Endodermal cell (in vitro differentiated cells): ENCODE measurements at regions not wholly inside any gene's neighbourhood (a gene's known extent, or its start where the extent isn't known, plus 50 kb on each side); places are given as distances from the start of the nearest gene placed in this dataset.

Source experiments
- DNase-seq: peaks from one replicate; pipeline ENCODE4 v3.0.0-alpha.2; 2017
- H3K27ac ChIP-seq: 2 replicates; pipeline ENCODE4 v1.5.1; 2013; ENCODE audit warnings: mild to moderate bottlenecking, low read depth, low read length, moderate library complexity
- H3K27me3 ChIP-seq: 2 replicates; pipeline ENCODE4 v1.6.1; 2013; ENCODE audit warnings: mild to moderate bottlenecking, low read length, moderate library complexity; ENCODE audit not compliant: insufficient read depth, control insufficient read depth, poor library complexity, severe bottlenecking
- H3K36me3 ChIP-seq: 2 replicates; pipeline ENCODE4 v1.7.0; 2013; ENCODE audit warnings: mild to moderate bottlenecking, low read length, moderate library complexity; ENCODE audit not compliant: control insufficient read depth, insufficient read depth
- H3K4me1 ChIP-seq: one replicate; pipeline ENCODE4 v1.7.0; 2013; ENCODE audit warnings: low read length; ENCODE audit not compliant: control insufficient read depth, insufficient read depth
- H3K4me3 ChIP-seq: 2 replicates; pipeline ENCODE4 v1.5.1; 2013; ENCODE audit warnings: mild to moderate bottlenecking, low read length, moderate library complexity
- H3K9ac ChIP-seq: 2 replicates; pipeline ENCODE4 v1.6.1; 2013; ENCODE audit warnings: mild to moderate bottlenecking, low read length, moderate library complexity; ENCODE audit not compliant: poor library complexity, severe bottlenecking; ENCODE audit errors: extremely low read depth
- H3K9me3 ChIP-seq: 2 replicates; pipeline ENCODE4 v1.6.1; 2013; ENCODE audit warnings: mild to moderate bottlenecking, low read length, moderate library complexity; ENCODE audit not compliant: control insufficient read depth
- H3K27ac Mint-ChIP-seq: 2 replicates; pipeline ENCODE4 v1.8.0; 2020; ENCODE audit warnings: mixed read lengths
- H3K27me3 Mint-ChIP-seq: 2 replicates; pipeline ENCODE4 v1.8.0; 2021; ENCODE audit warnings: mild to moderate bottlenecking, mixed read lengths; ENCODE audit not compliant: insufficient read depth
- H3K36me3 Mint-ChIP-seq: 2 replicates; pipeline ENCODE4 v1.8.0; 2020; ENCODE audit warnings: low read depth, mixed read lengths
- H3K4me1 Mint-ChIP-seq: 2 replicates; pipeline ENCODE4 v1.8.0; 2020; ENCODE audit warnings: mixed read lengths
- H3K4me3 Mint-ChIP-seq: 2 replicates; pipeline ENCODE4 v1.8.0; 2020; ENCODE audit warnings: mild to moderate bottlenecking, moderate library complexity, mixed read lengths
- H3K9me3 Mint-ChIP-seq: 2 replicates; pipeline ENCODE4 v1.8.0; 2020; ENCODE audit warnings: mild to moderate bottlenecking, mixed read lengths
- WGBS, 2 experiments: methylation state at CpG; one replicate each; pipeline versions ENCODE4 v1.1.5 to v1.1.7; 2013; ENCODE audit warnings: missing lambda C conversion rate in 2 of 2, mixed read lengths in 1 of 2; ENCODE audit not compliant: insufficient coverage in 1 of 2, insufficient read length in 1 of 2; 5-methylcytosine and 5-hydroxymethylcytosine counted together
- TF ChIP-seq, protein P1 (sequence below): fragments of 200-600 bp; sonication (generic); conservative IDR thresholded peaks from 2 replicates; pipeline ENCODE4 v1.5.0; 2021; ENCODE audit warnings: antibody characterized with exemption, mild to moderate bottlenecking

DNA sequence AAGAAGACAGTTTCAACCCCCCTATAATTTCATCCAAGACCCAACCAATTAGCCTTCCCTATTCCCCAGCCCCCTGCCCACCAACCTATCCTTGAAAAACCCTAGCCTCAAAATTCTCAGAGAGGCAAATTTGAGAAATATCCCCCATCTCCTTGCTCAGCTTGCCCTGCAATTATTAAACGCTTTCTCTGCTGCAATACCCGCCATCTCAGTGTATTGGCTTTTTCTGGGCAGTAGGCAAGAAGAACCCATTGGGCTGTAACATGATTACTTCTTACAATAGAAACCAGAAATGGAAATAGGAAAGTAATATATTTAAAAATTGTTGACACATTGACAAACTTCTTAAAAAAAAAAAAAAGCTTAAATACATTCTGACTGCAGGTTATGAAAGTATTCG, 140.6 kb upstream of the CCDC150 start:
- H3K36me3 ChIP-seq, result no peaks in the 10 kb centered on the region
- H3K4me1 ChIP-seq, result no peaks in the 10 kb centered on the region
- H3K36me3 Mint-ChIP-seq, result peaks cover 7% of the 10 kb centered on the region
- peaks cover 36% of the 10 kb centered on the region for H3K9me3 ChIP-seq
- H3K4me1 Mint-ChIP-seq, result no peaks in the 10 kb centered on the region
- H3K27ac Mint-ChIP-seq, result no peak overlapping the region
- no peak overlapping the region for H3K4me3 ChIP-seq
- no peak overlapping the region for H3K27ac ChIP-seq
- peaks cover 26% of the 10 kb centered on the region for H3K9me3 Mint-ChIP-seq
- no peak overlapping the region for H3K4me3 Mint-ChIP-seq
- 89% methylated on average over 3 of the region's 3 CpGs; no CpG with 5 or more reads in 1 of the 2 experiments for WGBS, 2 experiments
- H3K9ac ChIP-seq, result no peak overlapping the region
- TF ChIP-seq, protein P1, sequence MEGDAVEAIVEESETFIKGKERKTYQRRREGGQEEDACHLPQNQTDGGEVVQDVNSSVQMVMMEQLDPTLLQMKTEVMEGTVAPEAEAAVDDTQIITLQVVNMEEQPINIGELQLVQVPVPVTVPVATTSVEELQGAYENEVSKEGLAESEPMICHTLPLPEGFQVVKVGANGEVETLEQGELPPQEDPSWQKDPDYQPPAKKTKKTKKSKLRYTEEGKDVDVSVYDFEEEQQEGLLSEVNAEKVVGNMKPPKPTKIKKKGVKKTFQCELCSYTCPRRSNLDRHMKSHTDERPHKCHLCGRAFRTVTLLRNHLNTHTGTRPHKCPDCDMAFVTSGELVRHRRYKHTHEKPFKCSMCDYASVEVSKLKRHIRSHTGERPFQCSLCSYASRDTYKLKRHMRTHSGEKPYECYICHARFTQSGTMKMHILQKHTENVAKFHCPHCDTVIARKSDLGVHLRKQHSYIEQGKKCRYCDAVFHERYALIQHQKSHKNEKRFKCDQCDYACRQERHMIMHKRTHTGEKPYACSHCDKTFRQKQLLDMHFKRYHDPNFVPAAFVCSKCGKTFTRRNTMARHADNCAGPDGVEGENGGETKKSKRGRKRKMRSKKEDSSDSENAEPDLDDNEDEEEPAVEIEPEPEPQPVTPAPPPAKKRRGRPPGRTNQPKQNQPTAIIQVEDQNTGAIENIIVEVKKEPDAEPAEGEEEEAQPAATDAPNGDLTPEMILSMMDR, result no peak
- H3K27me3 Mint-ChIP-seq, result no peaks in the 10 kb centered on the region
- no peaks in the 10 kb centered on the region for H3K27me3 ChIP-seq
- DNase-seq, result no peak

DNA sequence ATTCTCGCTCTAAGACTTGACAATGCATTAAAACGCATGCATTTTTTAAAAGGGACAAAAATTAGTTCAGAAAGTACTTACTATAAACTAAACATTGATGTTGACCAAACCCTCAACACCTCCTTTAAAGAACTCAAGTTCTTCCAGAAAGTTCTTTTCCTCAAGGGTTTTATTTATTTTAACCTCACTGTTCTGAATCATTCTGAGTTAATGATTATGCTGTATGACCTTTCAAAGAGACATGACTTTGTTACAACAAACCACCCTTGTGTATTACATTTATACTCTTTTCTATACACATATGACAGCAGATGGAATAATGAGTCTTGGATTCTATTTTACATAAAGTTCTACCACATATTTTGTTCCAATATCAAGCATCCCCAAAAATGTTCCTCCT, 139.8 kb upstream of the CCDC150 start:
- Mint-ChIP-seq H3K4me3 (no peak overlapping the region), H3K27ac (no peak overlapping the region), H3K27me3 (no peaks in the 10 kb centered on the region), H3K36me3 (peaks cover 7% of the 10 kb centered on the region), H3K4me1 (no peaks in the 10 kb centered on the region), H3K9me3 (peaks cover 21% of the 10 kb centered on the region)
- Histone ChIP-seq H3K36me3 (no peaks in the 10 kb centered on the region), H3K4me1 (no peaks in the 10 kb centered on the region), H3K9ac (no peak overlapping the region), H3K27ac (no peak overlapping the region), H3K9me3 (peaks cover 32% of the 10 kb centered on the region), H3K27me3 (no peaks in the 10 kb centered on the region), H3K4me3 (no peak overlapping the region)
- 90 to 100% methylated on average over 2 of the region's 2 CpGs for WGBS, 2 experiments
- no peak for DNase-seq
- TF ChIP-seq, protein P1, result no peak

DNA sequence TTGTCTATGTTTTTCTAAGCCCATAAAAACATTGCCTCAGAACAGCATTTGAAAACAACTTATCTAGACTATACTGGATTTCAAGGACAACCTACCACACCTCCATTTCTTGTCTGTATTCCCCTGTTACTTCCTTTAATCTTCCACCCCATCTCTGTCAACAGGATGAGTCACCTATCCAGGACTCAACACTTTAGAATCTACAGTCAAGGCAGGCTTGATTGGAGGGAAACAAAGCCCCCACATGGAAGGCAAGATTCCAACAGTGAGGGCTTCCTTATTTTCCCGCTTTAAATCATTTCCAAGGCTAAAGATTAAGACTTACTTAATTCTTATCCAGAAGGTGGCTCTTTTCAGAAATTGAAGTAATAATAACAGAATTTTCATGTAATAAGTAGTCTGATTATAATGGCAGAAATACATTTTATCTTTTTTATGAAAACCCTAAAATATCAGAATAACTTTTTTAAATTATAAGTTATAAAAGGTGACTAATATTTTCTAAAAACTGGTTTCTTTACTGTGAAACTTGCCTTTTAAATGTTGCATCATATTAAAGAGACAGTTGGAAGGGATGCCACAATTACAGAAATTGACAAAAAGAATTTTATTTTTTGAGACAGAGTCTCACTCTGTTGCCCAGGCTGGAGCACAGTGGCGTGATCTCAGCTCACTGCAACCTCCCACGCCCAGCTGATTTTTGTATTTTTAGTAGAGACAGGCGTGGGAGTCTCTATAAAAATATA, 138.7 kb upstream of the CCDC150 start:
- Histone ChIP-seq H3K27ac (no peak overlapping the region), H3K36me3 (no peaks in the 10 kb centered on the region), H3K9me3 (peaks cover 32% of the 10 kb centered on the region), H3K4me1 (no peaks in the 10 kb centered on the region), H3K27me3 (no peaks in the 10 kb centered on the region), H3K4me3 (no peak overlapping the region), H3K9ac (no peak overlapping the region)
- H3K27me3 Mint-ChIP-seq, result no peaks in the 10 kb centered on the region
- 93% methylated on average over 4 of the region's 4 CpGs; no CpG with 5 or more reads in 1 of the 2 experiments for WGBS, 2 experiments
- no peak overlapping the region for H3K27ac Mint-ChIP-seq
- no peak for DNase-seq
- H3K4me1 Mint-ChIP-seq, result no peaks in the 10 kb centered on the region
- peaks cover 7% of the 10 kb centered on the region for H3K36me3 Mint-ChIP-seq
- TF ChIP-seq, protein P1, result no peak
- no peak overlapping the region for H3K4me3 Mint-ChIP-seq
- peaks cover 21% of the 10 kb centered on the region for H3K9me3 Mint-ChIP-seq
